GM19099 (cell line): ENCODE measurements at regions not wholly inside any gene's neighbourhood (a gene's known extent, or its start where the extent isn't known, plus 50 kb on each side); places are given as distances from the start of the nearest gene placed in this dataset.

Source experiments
- POLR2A ChIP-seq: IDR thresholded peaks from 3 replicates; pipeline ENCODE4 v1.6.1; 2011; ENCODE audit warnings: low read depth; ENCODE audit not compliant: insufficient read length; ENCODE audit errors: extremely low read depth

- TF ChIP-seq POLR2A, result no peak
Observed at GRCh38 chr2:35428548-35428947, 927.0 kb upstream of the CRIM1 start.

- no peak for TF ChIP-seq POLR2A
Observed at GRCh38 chr2:35421485-35421884, 934.1 kb upstream of the CRIM1 start.

GRCh38 chr2:35417293-35417692 lies 938.3 kb upstream of the CRIM1 start:
- TF ChIP-seq POLR2A, result no peak

- TF ChIP-seq POLR2A, result no peak
Observed at GRCh38 chr2:35416391-35417140, 939.0 kb upstream of the CRIM1 start.

GRCh38 chr2:35415942-35416341 lies 939.6 kb upstream of the CRIM1 start:
- TF ChIP-seq POLR2A, result no peak

- no peak for TF ChIP-seq POLR2A
Observed at GRCh38 chr2:35415282-35415681, 940.3 kb upstream of the CRIM1 start.

GRCh38 chr2:35410431-35411061 lies 945.0 kb upstream of the CRIM1 start:
- TF ChIP-seq POLR2A, result no peak

GRCh38 chr2:35409762-35410161 lies 945.8 kb upstream of the CRIM1 start:
- no peak for TF ChIP-seq POLR2A

GRCh38 chr2:35408320-35408719 lies 947.3 kb upstream of the CRIM1 start:
- TF ChIP-seq POLR2A, result no peak

- TF ChIP-seq POLR2A, result no peak
Observed at GRCh38 chr2:35391736-35392442, 963.7 kb upstream of the CRIM1 start.

GRCh38 chr2:35378791-35379190 lies 976.8 kb upstream of the CRIM1 start:
- TF ChIP-seq POLR2A, result no peak

- TF ChIP-seq POLR2A, result no peak
Observed at GRCh38 chr2:35374845-35375244, 980.7 kb upstream of the CRIM1 start.

GRCh38 chr2:35365859-35366258 lies 989.7 kb upstream of the CRIM1 start:
- no peak for TF ChIP-seq POLR2A

- no peak for TF ChIP-seq POLR2A
Observed at GRCh38 chr2:35356332-35356731, 999.2 kb upstream of the CRIM1 start.

GRCh38 chr2:35355056-35355455 lies 1000.5 kb upstream of the CRIM1 start:
- TF ChIP-seq POLR2A, result no peak

- no peak for TF ChIP-seq POLR2A
Observed at GRCh38 chr2:35347561-35347960, 1008.0 kb upstream of the CRIM1 start.

- TF ChIP-seq POLR2A, result no peak
Observed at GRCh38 chr2:35343135-35343534, 1012.4 kb upstream of the CRIM1 start.

- TF ChIP-seq POLR2A, result no peak
Observed at GRCh38 chr2:35339211-35339610, 1016.4 kb upstream of the CRIM1 start.
